NT2/D1 (cell line): ENCODE measurements at regions not wholly inside any gene's neighbourhood (a gene's known extent, or its start where the extent isn't known, plus 50 kb on each side); places are given as distances from the start of the nearest gene placed in this dataset.

Experiments
- YY1 ChIP-seq: IDR thresholded peaks from 2 replicates; pipeline ENCODE4 v1.6.1; 2011; ENCODE audit not compliant: insufficient read length, insufficient read depth
- ZNF274 ChIP-seq: IDR thresholded peaks from 2 replicates; pipeline ENCODE4 v1.6.1; 2011; ENCODE audit warnings: mild to moderate bottlenecking, low read depth, low read length

DNA sequence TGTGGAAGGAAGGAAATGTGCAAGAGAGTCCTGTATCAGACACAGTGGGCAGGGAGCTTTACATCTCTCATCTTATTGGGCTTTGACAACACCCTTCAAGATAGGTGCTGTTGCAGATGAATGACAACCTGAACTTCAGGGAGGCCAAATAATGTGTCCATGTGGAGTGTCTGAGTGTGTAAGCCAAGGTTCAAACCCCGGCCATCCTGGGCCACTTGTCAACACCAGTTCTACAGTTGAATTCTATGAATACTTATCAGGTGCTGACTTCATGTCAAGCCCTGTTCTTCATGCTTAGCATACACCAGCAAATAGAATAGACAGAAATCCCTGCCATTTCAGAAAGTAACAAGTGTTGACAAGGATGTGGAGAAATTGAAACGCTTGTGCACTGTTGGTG, 354.4 kb downstream of the KCNRG start:
- no peak for TF ChIP-seq ZNF274
- no peak for TF ChIP-seq YY1
